PC-9 (cell line): ENCODE measurements at regions not wholly inside any gene's neighbourhood (a gene's known extent, or its start where the extent isn't known, plus 50 kb on each side); places are given as distances from the start of the nearest gene placed in this dataset.

Source experiments
- BruUV-seq: library from RNA; stranded (reverse); fragments of 400-500 nt; replicated peaks from 2 replicates; lab custom pipeline; 2021; lab: Mats Ljungman, UMichigan
- CTCF ChIA-PET: fragments of 300-600 bp; sonication (Branson Sonifier 250); formaldehyde crosslinking; loops from one replicate; lab custom pipeline; 2022; ENCODE audit warnings: antibody characterized with exemption; lab: Charles Lee
- POLR2A ChIA-PET: fragments of 300-600 bp; sonication (Branson Sonifier 250); formaldehyde crosslinking; loops from one replicate; lab custom pipeline; 2022; ENCODE audit warnings: antibody characterized with exemption; ENCODE audit not compliant: unreplicated experiment; lab: Charles Lee
- DNase-seq, 2 experiments: peaks; one replicate each; pipeline versions ENCODE4 v3.0.0 to v3.0.0-alpha.2; 2015 to 2022; ENCODE audit warnings: mixed read lengths in 1 of 2
- H2AFZ ChIP-seq: fragments of 200-600 bp; sonication (generic); 2 replicates; pipeline ENCODE4 v1.8.1; 2017; ENCODE audit warnings: antibody characterized with exemption
- H3F3A ChIP-seq: fragments of 200-600 bp; sonication (generic); 2 replicates; pipeline ENCODE4 v1.8.1; 2017; ENCODE audit warnings: antibody characterized with exemption, mild to moderate bottlenecking, low read depth; ENCODE audit not compliant: insufficient read depth
- H3K27ac ChIP-seq: fragments of 200-600 bp; sonication (generic); 2 replicates; pipeline ENCODE4 v1.6.1; 2016; ENCODE audit warnings: mixed run types
- H3K27me3 ChIP-seq: fragments of 200-600 bp; sonication (generic); 2 replicates; pipeline ENCODE4 v1.6.1; 2016; ENCODE audit warnings: low read depth, mixed run types; ENCODE audit not compliant: insufficient read depth
- H3K36me3 ChIP-seq: fragments of 200-600 bp; sonication (generic); 2 replicates; pipeline ENCODE4 v1.6.1; 2016; ENCODE audit warnings: low read depth, mixed run types
- H3K4me1 ChIP-seq: fragments of 200-600 bp; sonication (generic); replicated peaks from 2 replicates; pipeline ENCODE4 v1.6.1; 2016; ENCODE audit warnings: mixed run types; ENCODE audit not compliant: insufficient read depth
- H3K4me2 ChIP-seq: fragments of 200-600 bp; sonication (generic); 2 replicates; pipeline ENCODE4 v1.6.1; 2017; ENCODE audit warnings: mixed run types
- H3K4me3 ChIP-seq: fragments of 200-600 bp; sonication (generic); 2 replicates; pipeline ENCODE4 v1.6.1; 2016; ENCODE audit warnings: mixed run types
- H3K79me2 ChIP-seq: fragments of 200-600 bp; sonication (generic); 2 replicates; pipeline ENCODE4 v1.6.1; 2017; ENCODE audit warnings: low read depth, mixed run types
- H3K9me2 ChIP-seq: fragments of 200-600 bp; sonication (generic); 2 replicates; pipeline ENCODE4 v1.8.1; 2017; ENCODE audit warnings: mild to moderate bottlenecking; ENCODE audit not compliant: insufficient read depth
- H3K9me3 ChIP-seq: fragments of 200-600 bp; sonication (generic); 2 replicates; pipeline ENCODE4 v1.8.1; 2016; ENCODE audit warnings: low read depth; ENCODE audit not compliant: insufficient read depth
- H4K20me1 ChIP-seq: fragments of 200-600 bp; sonication (generic); 2 replicates; pipeline ENCODE4 v1.8.1; 2017; ENCODE audit not compliant: insufficient read depth
- EZH2 ChIP-seq: fragments of 200-600 bp; sonication (generic); IDR thresholded peaks from 2 replicates; pipeline ENCODE4 v1.8.0; 2017; ENCODE audit warnings: antibody characterized with exemption, low read depth
- intact Hi-C: fragments of 100-400 bp; cut with micrococcal nuclease; formaldehyde crosslinking; loops from one replicate; pipeline ENCODE4 v1.10.0; 2022; ENCODE audit not compliant: unreplicated experiment
- TF ChIP-seq, protein P1 (sequence below): fragments of 200-600 bp; sonication (generic); conservative IDR thresholded peaks from 2 replicates; pipeline ENCODE4 v1.6.1; 2017; ENCODE audit warnings: mixed run types, antibody characterized with exemption, mild to moderate bottlenecking, moderate library complexity

DNA sequence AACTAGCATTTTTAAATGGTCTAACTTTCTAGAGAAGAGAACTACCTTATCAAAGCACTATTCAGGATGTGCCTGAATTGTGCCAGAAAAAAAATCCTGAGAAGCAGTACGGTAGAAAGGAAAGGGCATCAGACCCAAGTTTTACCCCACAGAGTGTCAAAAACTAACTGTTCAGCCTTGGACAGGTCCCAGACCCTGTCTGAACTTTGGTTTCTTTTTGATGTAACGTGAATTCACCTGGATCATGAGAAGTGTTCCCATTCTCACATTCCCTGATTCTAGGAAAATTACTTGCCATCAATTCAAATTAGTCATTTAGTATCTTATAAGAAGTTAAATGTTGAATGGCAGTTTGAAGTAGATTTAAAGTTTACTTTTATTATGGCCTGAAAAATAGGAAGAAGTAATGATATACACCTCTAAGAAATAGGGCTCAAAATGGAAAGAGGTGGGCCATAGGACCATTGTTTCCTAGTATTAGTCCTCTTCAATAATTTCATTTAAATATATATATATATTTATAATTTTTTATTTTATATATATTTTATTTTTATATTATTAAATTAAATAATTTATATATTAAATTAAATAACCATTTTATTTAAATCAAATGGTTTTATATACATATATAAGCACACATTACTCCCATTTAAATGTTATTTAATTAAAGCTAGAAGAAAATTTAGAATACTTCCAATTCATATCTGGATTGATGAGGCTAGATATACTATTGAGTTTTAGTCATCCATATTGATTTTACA, 181.9 kb upstream of the PPARGC1A start:
- TF ChIP-seq, protein P1, sequence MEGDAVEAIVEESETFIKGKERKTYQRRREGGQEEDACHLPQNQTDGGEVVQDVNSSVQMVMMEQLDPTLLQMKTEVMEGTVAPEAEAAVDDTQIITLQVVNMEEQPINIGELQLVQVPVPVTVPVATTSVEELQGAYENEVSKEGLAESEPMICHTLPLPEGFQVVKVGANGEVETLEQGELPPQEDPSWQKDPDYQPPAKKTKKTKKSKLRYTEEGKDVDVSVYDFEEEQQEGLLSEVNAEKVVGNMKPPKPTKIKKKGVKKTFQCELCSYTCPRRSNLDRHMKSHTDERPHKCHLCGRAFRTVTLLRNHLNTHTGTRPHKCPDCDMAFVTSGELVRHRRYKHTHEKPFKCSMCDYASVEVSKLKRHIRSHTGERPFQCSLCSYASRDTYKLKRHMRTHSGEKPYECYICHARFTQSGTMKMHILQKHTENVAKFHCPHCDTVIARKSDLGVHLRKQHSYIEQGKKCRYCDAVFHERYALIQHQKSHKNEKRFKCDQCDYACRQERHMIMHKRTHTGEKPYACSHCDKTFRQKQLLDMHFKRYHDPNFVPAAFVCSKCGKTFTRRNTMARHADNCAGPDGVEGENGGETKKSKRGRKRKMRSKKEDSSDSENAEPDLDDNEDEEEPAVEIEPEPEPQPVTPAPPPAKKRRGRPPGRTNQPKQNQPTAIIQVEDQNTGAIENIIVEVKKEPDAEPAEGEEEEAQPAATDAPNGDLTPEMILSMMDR: no peak
- TF ChIP-seq EZH2: no peak
- ChIA-PET CTCF (no interaction called here), POLR2A (no interaction called here)
- Histone ChIP-seq H3K36me3 (no peaks in the 10 kb centered on the region), H3K27me3 (no peaks in the 10 kb centered on the region), H3K4me1 (no peaks in the 10 kb centered on the region), H3K27ac (no peak overlapping the region), H3K4me2 (no peak overlapping the region), H2AFZ (no peak overlapping the region), H4K20me1 (no peaks in the 10 kb centered on the region), H3F3A (no peaks in the 10 kb centered on the region), H3K79me2 (no peaks in the 10 kb centered on the region), H3K9me3 (no peaks in the 10 kb centered on the region), H3K4me3 (no peak overlapping the region), H3K9me2 (no peaks in the 10 kb centered on the region)
- no TSS peak for BruUV-seq
- intact Hi-C loops: no loop called here
- DNase-seq: no peak

DNA sequence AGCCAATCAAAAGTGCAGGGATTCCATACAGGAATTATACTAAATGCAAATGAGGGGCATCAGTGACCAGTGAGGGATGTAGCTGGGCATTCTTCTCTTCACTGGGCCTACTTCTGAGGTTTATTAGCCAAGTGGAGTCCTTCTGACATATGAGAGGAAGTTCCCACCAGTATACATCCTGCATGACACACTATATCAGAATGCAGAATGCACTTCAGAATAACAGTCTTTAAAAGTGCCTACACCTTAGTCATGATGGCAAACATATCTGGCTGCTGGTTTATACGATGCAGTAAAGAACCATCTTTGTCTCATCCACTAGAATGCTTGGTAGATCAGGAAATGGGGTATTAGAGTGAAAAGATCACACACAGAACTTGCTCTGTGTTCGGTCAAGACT, 180.3 kb upstream of the PPARGC1A start:
- POLR2A ChIA-PET: no interaction called here
- no peaks in the 10 kb centered on the region for H3K36me3 ChIP-seq
- no peaks in the 10 kb centered on the region for H3K9me3 ChIP-seq
- H3K27ac ChIP-seq: no peak overlapping the region
- H3K4me2 ChIP-seq: no peak overlapping the region
- CTCF ChIA-PET: no interaction called here
- H4K20me1 ChIP-seq: no peaks in the 10 kb centered on the region
- intact Hi-C loops: no loop called here
- no peaks in the 10 kb centered on the region for H3K4me1 ChIP-seq
- H3K27me3 ChIP-seq: no peaks in the 10 kb centered on the region
- no peak for TF ChIP-seq EZH2
- TF ChIP-seq, protein P1: no peak
- H3K4me3 ChIP-seq: no peak overlapping the region
- no TSS peak for BruUV-seq
- no peaks in the 10 kb centered on the region for H3K79me2 ChIP-seq
- no peaks in the 10 kb centered on the region for H3K9me2 ChIP-seq
- no peaks in the 10 kb centered on the region for H3F3A ChIP-seq
- H2AFZ ChIP-seq: no peak overlapping the region
- DNase-seq: no peak

DNA sequence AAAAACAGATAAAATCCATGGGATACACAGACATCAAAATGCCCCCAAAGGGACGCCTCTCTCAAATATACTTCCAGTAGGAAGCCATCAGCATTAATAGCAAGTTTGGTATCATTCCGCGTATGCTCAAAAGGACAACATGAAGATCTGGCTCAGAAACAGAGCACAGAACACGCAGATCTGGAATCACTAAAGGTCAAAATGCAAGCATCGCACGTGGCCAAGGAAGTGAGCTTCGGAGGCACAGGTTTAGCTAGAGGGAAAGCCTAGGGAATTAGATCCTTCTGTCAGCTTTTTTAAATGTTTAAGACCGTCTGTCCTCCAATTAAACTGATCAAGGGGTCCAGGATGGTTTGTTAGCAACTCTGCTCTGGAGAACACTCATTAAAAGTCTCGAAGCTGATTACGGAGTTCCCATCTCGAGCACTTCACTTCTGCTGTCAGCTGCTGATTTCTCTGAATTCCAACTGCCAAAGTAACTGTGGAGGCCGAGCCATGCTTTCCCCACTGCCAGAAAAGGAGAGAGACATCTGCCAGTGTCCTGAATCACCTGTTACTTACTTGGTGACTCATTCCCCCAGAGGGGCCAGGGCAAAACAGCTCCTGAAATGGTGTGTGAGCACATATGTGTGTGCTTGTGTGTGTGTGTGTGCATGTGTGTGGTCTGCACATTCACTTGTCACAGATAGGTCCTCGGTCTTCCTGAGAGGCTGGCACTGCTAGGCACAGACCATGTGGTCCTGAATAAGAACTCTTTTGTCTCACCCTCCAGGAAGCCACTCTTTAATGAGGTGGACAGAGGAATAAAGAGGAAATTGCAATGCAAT, 177.7 kb upstream of the PPARGC1A start:
- H2AFZ ChIP-seq: no peak overlapping the region
- intact Hi-C loops: no loop called here
- no peak for DNase-seq
- H3F3A ChIP-seq: no peaks in the 10 kb centered on the region
- H3K36me3 ChIP-seq: no peaks in the 10 kb centered on the region
- H3K4me3 ChIP-seq: no peak overlapping the region
- no peak overlapping the region for H3K4me2 ChIP-seq
- peaks cover 11% of the 10 kb centered on the region; the same call in 1 of the 2 replicates for H3K27me3 ChIP-seq
- TF ChIP-seq, protein P1: no peak
- no peak for TF ChIP-seq EZH2
- H3K27ac ChIP-seq: no peak overlapping the region
- ChIA-PET CTCF (no interaction called here), POLR2A (no interaction called here)
- H3K79me2 ChIP-seq: no peaks in the 10 kb centered on the region
- no peaks in the 10 kb centered on the region for H4K20me1 ChIP-seq
- no peaks in the 10 kb centered on the region for H3K4me1 ChIP-seq
- BruUV-seq: no TSS peak
- H3K9me3 ChIP-seq: no peaks in the 10 kb centered on the region
- no peaks in the 10 kb centered on the region for H3K9me2 ChIP-seq
